ENCODE measurements at regions not wholly inside any gene's neighbourhood (a gene's known extent, or its start where the extent isn't known, plus 50 kb on each side); places are given as distances from the start of the nearest gene placed in this dataset.

GRCh38 chr3:124057420-124057819 lies 65.5 kb upstream of the ROPN1 start:
- TF ChIP-seq, protein P1, sequence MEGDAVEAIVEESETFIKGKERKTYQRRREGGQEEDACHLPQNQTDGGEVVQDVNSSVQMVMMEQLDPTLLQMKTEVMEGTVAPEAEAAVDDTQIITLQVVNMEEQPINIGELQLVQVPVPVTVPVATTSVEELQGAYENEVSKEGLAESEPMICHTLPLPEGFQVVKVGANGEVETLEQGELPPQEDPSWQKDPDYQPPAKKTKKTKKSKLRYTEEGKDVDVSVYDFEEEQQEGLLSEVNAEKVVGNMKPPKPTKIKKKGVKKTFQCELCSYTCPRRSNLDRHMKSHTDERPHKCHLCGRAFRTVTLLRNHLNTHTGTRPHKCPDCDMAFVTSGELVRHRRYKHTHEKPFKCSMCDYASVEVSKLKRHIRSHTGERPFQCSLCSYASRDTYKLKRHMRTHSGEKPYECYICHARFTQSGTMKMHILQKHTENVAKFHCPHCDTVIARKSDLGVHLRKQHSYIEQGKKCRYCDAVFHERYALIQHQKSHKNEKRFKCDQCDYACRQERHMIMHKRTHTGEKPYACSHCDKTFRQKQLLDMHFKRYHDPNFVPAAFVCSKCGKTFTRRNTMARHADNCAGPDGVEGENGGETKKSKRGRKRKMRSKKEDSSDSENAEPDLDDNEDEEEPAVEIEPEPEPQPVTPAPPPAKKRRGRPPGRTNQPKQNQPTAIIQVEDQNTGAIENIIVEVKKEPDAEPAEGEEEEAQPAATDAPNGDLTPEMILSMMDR (IDR thresholded peaks at IDR 0.05), result no peak
- no peak for TF ChIP-seq POLR2AphosphoS5 (IDR thresholded peaks at IDR 0.05; ENCODE audit: low read depth, low read length)
